Natural killer cell treated with Interleukin-12 subunit alpha and Interleukin-12 subunit beta and Interleukin-15 and Interleukin-18, amount 100 ng/mL, for 72 hours (primary cell): ENCODE measurements at regions not wholly inside any gene's neighbourhood (a gene's known extent, or its start where the extent isn't known, plus 50 kb on each side); places are given as distances from the start of the nearest gene placed in this dataset.

Experiments
- ATAC-seq, 2 donors: fragments of 150-1000 bp; cut with Tn5 transposase in 1 of 2; sonication (Bioruptor Pico), chemical (Tn5 transposase) in 1 of 2; 2 replicates each; pipeline ENCODE4 v1.10.0; 2021
- DNase-seq: peaks from one replicate; pipeline ENCODE4 v3.0.0; 2022; ENCODE audit warnings: low spot score
- H3K27ac Mint-ChIP-seq, 2 donors: 1 replicate in 1 of 2; 2 replicates in 1 of 2; pipeline ENCODE4 v1.8.0; 2022; ENCODE audit warnings: mixed read lengths in 2 of 2, mild to moderate bottlenecking in 1 of 2, moderate library complexity in 1 of 2
- H3K27me3 Mint-ChIP-seq, 2 donors: 1 replicate in 1 of 2; 2 replicates in 1 of 2; pipeline ENCODE4 v1.8.0; 2022; ENCODE audit warnings: mixed read lengths in 2 of 2
- H3K36me3 Mint-ChIP-seq: one replicate; pipeline ENCODE4 v1.8.0; 2022; ENCODE audit warnings: mixed read lengths
- H3K4me1 Mint-ChIP-seq, 2 donors: 1 replicate in 1 of 2; 2 replicates in 1 of 2; pipeline ENCODE4 v1.8.0; 2022; ENCODE audit warnings: low read depth in 2 of 2, mixed read lengths in 2 of 2, mild to moderate bottlenecking in 1 of 2
- H3K4me3 Mint-ChIP-seq: one replicate; pipeline ENCODE4 v1.8.0; 2022; ENCODE audit warnings: mixed read lengths
- H3K9me3 Mint-ChIP-seq: 2 replicates; pipeline ENCODE4 v1.8.0; 2022; ENCODE audit warnings: mixed read lengths

DNA sequence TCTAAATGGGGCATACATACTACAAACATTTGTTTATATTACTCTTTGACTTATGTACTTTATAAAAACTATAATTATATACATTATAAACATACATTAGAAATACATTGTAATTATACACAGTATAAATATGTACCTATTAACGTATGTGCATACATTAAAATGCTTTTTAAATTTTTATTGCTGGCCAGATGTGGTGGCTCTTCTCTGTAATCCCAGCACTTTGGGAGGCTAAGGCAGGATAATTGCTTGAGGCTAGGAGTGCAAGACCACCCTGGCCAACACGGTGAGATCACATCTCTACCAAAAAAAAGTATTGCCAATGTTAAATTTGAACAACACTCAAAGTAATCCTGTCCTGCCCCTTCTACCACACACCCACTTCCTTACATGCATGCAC, 1037.0 kb downstream of the GRM8 start:
- Mint-ChIP-seq H3K27me3 (no peaks in the 10 kb centered on the region), H3K27ac (no peak overlapping the region), H3K4me3 (no peak overlapping the region), H3K4me1 (no peaks in the 10 kb centered on the region), H3K36me3 (peaks cover 11% of the 10 kb centered on the region), H3K9me3 (peaks cover 20% of the 10 kb centered on the region)
- ATAC-seq (no peak), DNase-seq (no peak)

DNA sequence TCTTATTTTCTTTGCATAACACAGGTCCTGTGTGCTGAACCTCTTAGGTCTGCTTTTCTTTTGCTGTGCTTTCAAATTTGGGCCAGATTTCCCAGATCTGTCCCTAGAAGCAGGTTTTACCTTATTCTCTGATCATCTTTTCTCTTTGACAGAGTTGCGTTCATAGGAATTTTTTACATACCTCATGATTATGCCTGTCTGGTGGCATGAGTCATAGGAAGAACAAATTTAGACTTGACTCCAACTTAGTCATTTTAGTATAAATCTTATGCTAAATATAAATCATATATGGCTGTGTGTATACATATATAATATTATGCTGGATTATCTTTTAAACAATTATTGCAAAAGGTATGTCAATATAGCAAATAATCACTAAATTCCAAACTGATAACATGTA, 1038.9 kb downstream of the GRM8 start:
- H3K27ac Mint-ChIP-seq = no peak overlapping the region
- H3K4me3 Mint-ChIP-seq = no peak overlapping the region
- no peaks in the 10 kb centered on the region for H3K36me3 Mint-ChIP-seq
- no peaks in the 10 kb centered on the region for H3K4me1 Mint-ChIP-seq
- DNase-seq (no peak), ATAC-seq (no peak)
- H3K27me3 Mint-ChIP-seq = no peaks in the 10 kb centered on the region
- H3K9me3 Mint-ChIP-seq = peaks cover 12% of the 10 kb centered on the region

DNA sequence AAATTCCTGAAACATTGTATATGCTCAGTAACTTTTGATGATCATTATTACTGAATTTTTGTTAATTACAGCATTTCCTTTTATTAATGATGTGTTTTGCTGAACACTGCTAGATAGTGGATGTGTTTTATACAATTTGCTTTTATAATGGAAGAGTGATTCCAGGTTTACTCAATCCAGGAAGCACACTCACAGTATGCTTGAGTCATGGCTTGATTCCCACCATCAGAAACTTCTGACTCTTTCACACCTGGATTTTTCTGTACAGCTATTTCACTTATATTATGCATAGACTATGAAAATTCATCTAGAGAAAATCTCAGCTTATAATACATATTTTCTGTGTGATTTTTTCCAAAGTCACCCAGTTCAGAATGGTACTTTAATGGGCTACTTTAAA, 1040.9 kb downstream of the GRM8 start:
- Mint-ChIP-seq H3K4me1 (no peaks in the 10 kb centered on the region), H3K36me3 (no peaks in the 10 kb centered on the region), H3K9me3 (peaks cover 12% of the 10 kb centered on the region), H3K27ac (no peak overlapping the region), H3K4me3 (no peak overlapping the region), H3K27me3 (no peaks in the 10 kb centered on the region)
- ATAC-seq (no peak), DNase-seq (no peak)

GRCh38 chr7:126210707-126211106, 1042.0 kb downstream of the GRM8 start:
- Mint-ChIP-seq H3K27me3 (no peaks in the 10 kb centered on the region), H3K27ac (no peak overlapping the region), H3K36me3 (no peaks in the 10 kb centered on the region), H3K9me3 (peaks cover 12% of the 10 kb centered on the region), H3K4me1 (no peaks in the 10 kb centered on the region), H3K4me3 (no peak overlapping the region)
- ATAC-seq (no peak), DNase-seq (no peak)

- Mint-ChIP-seq H3K27me3 (no peaks in the 10 kb centered on the region), H3K9me3 (no peaks in the 10 kb centered on the region), H3K4me1 (no peaks in the 10 kb centered on the region), H3K4me3 (no peak overlapping the region), H3K27ac (no peak overlapping the region), H3K36me3 (no peaks in the 10 kb centered on the region)
- ATAC-seq (no peak), DNase-seq (no peak)
These were observed 1049.6 kb downstream of the GRM8 start for GRCh38 chr7:126203185-126203584.

DNA sequence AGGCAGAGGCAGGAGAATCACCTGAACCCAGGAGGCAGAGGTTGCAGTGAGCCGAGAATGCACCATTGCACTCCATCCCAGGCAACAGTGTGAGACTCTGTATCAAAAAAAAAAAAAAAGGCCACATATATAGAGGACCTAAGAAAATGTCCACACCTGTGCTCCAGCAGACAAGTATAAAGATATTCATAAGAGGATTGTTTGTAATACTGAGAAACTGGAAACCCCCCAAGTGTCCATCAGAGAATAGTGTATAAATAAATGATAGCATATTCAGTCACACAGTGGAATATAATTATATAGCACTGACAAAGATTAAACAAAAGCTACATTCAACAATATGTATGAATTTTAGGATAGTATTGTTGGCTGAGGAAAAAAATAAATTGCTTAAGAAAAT, 1050.6 kb downstream of the GRM8 start:
- no peaks in the 10 kb centered on the region for H3K27me3 Mint-ChIP-seq
- no peaks in the 10 kb centered on the region for H3K4me1 Mint-ChIP-seq
- H3K27ac Mint-ChIP-seq = no peak overlapping the region
- no peaks in the 10 kb centered on the region for H3K9me3 Mint-ChIP-seq
- H3K36me3 Mint-ChIP-seq = no peaks in the 10 kb centered on the region
- no peak for ATAC-seq
- H3K4me3 Mint-ChIP-seq = no peak overlapping the region
- DNase-seq = no peak

DNA sequence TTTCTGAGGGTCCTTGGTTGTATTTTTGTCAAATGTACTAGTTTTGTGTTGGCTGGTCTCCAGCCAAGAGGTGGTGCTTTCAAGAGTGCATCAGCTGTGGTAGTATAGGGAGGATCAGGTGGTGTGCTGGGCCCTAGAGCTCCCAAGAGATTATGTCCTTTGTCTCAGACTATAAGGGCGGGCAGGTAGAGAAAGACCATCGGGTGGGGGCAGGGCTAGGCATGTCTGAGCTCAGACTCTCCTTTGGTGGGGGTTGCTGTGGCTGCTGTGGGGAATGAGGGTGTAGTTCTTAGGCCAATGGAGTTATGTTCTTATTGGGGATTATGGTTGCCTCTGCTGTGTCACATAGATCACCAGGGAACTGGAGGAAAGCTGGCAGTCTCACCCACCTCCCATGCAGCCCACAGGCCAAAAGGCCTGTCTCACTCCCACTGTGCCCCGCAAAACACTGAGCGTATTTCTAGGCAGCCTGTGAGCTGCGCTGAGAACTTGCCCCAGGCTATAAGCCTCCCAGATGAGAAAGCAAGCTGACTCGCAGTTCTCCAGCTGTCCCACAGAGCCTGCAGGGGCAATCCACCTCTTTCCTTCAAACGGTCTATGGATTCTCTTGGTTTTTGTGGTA, 1066.7 kb downstream of the GRM8 start:
- H3K4me3 Mint-ChIP-seq = no peak overlapping the region
- H3K27me3 Mint-ChIP-seq = no peaks in the 10 kb centered on the region
- H3K36me3 Mint-ChIP-seq = peaks cover 4% of the 10 kb centered on the region
- peaks cover 42% of the 10 kb centered on the region for H3K9me3 Mint-ChIP-seq
- no peaks in the 10 kb centered on the region for H3K4me1 Mint-ChIP-seq
- ATAC-seq = no peak
- DNase-seq = no peak
- H3K27ac Mint-ChIP-seq = no peak overlapping the region

DNA sequence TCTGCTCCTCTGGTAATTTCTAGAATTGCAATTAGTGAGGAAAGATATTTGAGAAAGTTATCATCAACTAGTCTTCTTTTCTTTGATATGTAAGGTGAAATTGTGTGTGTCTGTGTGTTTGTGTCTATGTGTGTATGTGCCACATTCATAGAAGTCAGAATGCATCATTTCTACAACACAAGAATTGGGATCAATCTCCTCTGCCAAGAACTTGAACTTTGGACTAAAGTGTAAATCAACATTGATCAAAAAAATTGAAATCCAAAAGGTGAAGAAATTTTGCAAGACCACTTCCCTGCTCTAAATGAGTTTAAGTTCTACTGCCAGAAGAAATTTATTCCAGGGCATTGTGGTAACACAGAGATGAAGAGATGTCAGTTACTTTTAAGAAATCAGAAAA, 1072.8 kb downstream of the GRM8 start:
- Mint-ChIP-seq H3K27me3 (no peaks in the 10 kb centered on the region), H3K4me3 (no peak overlapping the region), H3K9me3 (peaks cover 29% of the 10 kb centered on the region), H3K27ac (no peak overlapping the region), H3K36me3 (peaks cover 4% of the 10 kb centered on the region), H3K4me1 (no peaks in the 10 kb centered on the region)
- no peak for DNase-seq
- ATAC-seq = no peak

DNA sequence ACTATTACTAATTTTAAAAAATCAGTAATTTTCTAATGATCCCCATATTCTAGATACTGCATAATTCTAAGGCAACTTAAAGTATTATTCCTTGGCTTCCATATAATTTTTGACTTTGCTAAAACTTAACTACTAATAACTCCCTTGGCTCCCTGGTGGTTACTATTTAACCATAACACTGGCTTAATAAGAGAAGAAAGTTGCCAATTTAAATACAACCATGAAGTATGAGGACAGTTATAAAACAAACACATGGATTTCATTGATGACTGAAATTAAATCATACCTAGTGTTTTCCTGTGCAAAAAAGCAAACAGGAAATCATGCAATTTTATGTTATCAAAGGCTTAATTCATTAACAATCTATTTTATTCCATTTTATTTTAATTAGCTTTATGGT, 1073.9 kb downstream of the GRM8 start:
- ATAC-seq (no peak), DNase-seq (no peak)
- Mint-ChIP-seq H3K9me3 (peaks cover 29% of the 10 kb centered on the region), H3K4me3 (no peak overlapping the region), H3K4me1 (no peaks in the 10 kb centered on the region), H3K27me3 (no peaks in the 10 kb centered on the region), H3K27ac (no peak overlapping the region), H3K36me3 (peaks cover 12% of the 10 kb centered on the region)

DNA sequence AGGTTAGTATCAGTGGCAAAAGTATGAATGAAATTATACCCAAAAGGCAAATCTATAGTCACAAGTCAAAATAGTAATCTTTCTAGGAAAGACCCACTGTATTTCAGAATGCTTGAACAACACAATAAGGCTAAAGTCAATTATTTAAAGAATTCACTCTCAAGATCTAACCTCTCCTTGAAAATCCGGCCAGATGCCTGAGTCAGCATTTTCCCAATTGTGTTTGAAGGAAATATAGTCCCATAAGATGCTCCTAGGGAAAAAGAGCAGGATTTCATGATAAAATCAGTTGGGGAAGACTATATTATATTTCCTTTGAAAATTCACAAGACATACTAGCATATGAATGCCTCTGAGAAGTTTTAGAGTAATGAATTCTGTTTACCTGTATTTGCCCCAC, 1075.0 kb downstream of the GRM8 start:
- Mint-ChIP-seq H3K9me3 (peaks cover 23% of the 10 kb centered on the region), H3K36me3 (peaks cover 12% of the 10 kb centered on the region), H3K27me3 (no peaks in the 10 kb centered on the region), H3K27ac (no peak overlapping the region), H3K4me1 (no peaks in the 10 kb centered on the region), H3K4me3 (no peak overlapping the region)
- DNase-seq = no peak
- no peak for ATAC-seq

DNA sequence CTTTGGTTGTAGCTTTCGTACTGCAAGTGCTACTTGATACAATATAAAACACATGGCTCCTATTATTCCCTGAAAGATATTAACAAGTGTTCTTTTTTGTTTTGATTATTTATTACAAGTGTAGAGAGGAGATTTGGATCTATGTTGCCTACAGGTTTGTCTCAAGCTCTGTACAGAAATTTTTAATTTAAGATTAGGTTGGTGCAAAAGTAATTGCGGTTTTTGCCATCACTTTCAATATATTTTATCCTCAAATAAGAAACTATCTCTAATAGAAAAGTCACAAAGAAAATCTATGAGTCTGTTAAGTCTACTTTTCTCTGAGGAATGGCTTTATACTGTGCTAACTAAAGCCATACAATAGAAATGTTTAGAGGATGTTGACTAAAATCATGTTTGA, 1086.1 kb downstream of the GRM8 start:
- no peak for ATAC-seq
- H3K27me3 Mint-ChIP-seq = no peaks in the 10 kb centered on the region
- no peak overlapping the region for H3K27ac Mint-ChIP-seq

DNA sequence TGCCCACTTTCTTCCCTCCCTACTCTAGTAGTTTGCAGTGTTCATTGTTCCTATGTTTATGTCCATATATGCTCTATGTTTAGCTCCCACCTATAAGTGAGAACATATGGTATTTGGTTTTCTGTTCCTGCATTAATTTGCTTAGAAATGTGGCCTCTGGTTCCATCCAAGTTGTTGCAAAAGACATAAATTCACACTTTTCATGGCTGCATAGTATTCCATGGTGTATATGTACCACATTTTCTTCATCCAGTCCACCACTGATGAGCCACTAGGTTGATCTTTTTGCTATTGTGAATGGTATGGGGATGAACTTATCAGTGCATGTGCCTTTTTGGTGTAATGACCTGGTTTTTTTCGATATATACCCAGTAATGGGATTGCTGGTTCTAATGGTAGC, 1089.1 kb downstream of the GRM8 start:
- Mint-ChIP-seq H3K27me3 (no peaks in the 10 kb centered on the region), H3K36me3 (no peaks in the 10 kb centered on the region), H3K4me1 (no peaks in the 10 kb centered on the region), H3K4me3 (no peak overlapping the region), H3K9me3 (peaks cover 28% of the 10 kb centered on the region), H3K27ac (no peak overlapping the region)
- ATAC-seq (no peak), DNase-seq (no peak)

More for the DNA sequence above, 1086.1 kb downstream of the GRM8 start:
- DNase-seq = no peak
- H3K9me3 Mint-ChIP-seq = peaks cover 26% of the 10 kb centered on the region
- H3K36me3 Mint-ChIP-seq = no peaks in the 10 kb centered on the region
- H3K4me3 Mint-ChIP-seq = no peak overlapping the region
- H3K4me1 Mint-ChIP-seq = no peaks in the 10 kb centered on the region

GRCh38 chr7:126157391-126157790, 1095.3 kb downstream of the GRM8 start:
- DNase-seq = no peak
- H3K27ac Mint-ChIP-seq = no peak overlapping the region
- no peak for ATAC-seq
- H3K4me3 Mint-ChIP-seq = no peak overlapping the region
- H3K36me3 Mint-ChIP-seq = no peaks in the 10 kb centered on the region
- H3K9me3 Mint-ChIP-seq = peaks cover 17% of the 10 kb centered on the region
- no peaks in the 10 kb centered on the region for H3K27me3 Mint-ChIP-seq
- H3K4me1 Mint-ChIP-seq = no peaks in the 10 kb centered on the region

- no peak overlapping the region for H3K4me3 Mint-ChIP-seq
- no peaks in the 10 kb centered on the region for H3K4me1 Mint-ChIP-seq
- peaks cover 13% of the 10 kb centered on the region for H3K9me3 Mint-ChIP-seq
- no peak for ATAC-seq
- no peak for DNase-seq
- H3K27ac Mint-ChIP-seq = no peak overlapping the region
- no peaks in the 10 kb centered on the region for H3K36me3 Mint-ChIP-seq
- no peaks in the 10 kb centered on the region for H3K27me3 Mint-ChIP-seq
These were observed 1102.3 kb downstream of the GRM8 start for GRCh38 chr7:126150278-126150958.
